Neural progenitor cell (in vitro differentiated cells): ENCODE measurements at regions not wholly inside any gene's neighbourhood (a gene's known extent, or its start where the extent isn't known, plus 50 kb on each side); places are given as distances from the start of the nearest gene placed in this dataset.

ENCODE experiments used
- DNase-seq: peaks from one replicate; pipeline ENCODE4 v3.0.0-alpha.2; 2016; ENCODE audit warnings: low spot score
- H2AFZ ChIP-seq: fragments of 200-600 bp; sonication (generic); replicated peaks from 2 replicates; pipeline ENCODE4 v1.6.1; 2016; ENCODE audit warnings: antibody characterized with exemption
- H3F3A ChIP-seq: fragments of 200-600 bp; sonication (generic); 2 replicates; pipeline ENCODE4 v1.6.1; 2016; ENCODE audit warnings: antibody characterized with exemption, low read depth
- H3K27ac ChIP-seq: fragments of 200-600 bp; sonication (generic); 2 replicates; pipeline ENCODE4 v1.5.1; 2016; ENCODE audit warnings: mild to moderate bottlenecking
- H3K27me3 ChIP-seq: fragments of 200-600 bp; sonication (generic); 2 replicates; pipeline ENCODE4 v1.6.1; 2016; ENCODE audit warnings: mild to moderate bottlenecking, moderate library complexity
- H3K36me3 ChIP-seq: fragments of 200-600 bp; sonication (generic); 2 replicates; pipeline ENCODE4 v1.5.1; 2016
- H3K4me1 ChIP-seq: fragments of 200-600 bp; sonication (generic); 2 replicates; pipeline ENCODE4 v1.6.1; 2016; ENCODE audit warnings: mixed run types
- H3K4me2 ChIP-seq: fragments of 200-600 bp; sonication (generic); 2 replicates; pipeline ENCODE4 v1.6.1; 2016
- H3K4me3 ChIP-seq: fragments of 200-600 bp; sonication (generic); 2 replicates; pipeline ENCODE4 v1.5.1; 2016
- H3K79me2 ChIP-seq: fragments of 200-600 bp; sonication (generic); 2 replicates; pipeline ENCODE4 v1.6.1; 2016; ENCODE audit warnings: low read depth
- H3K9ac ChIP-seq: fragments of 200-600 bp; sonication (generic); 2 replicates; pipeline ENCODE4 v1.6.1; 2016
- H3K9me3 ChIP-seq: fragments of 200-600 bp; sonication (generic); 2 replicates; pipeline ENCODE4 v1.5.1; 2016; ENCODE audit warnings: low read depth
- H4K20me1 ChIP-seq: fragments of 200-600 bp; sonication (generic); 2 replicates; pipeline ENCODE4 v1.6.1; 2016; ENCODE audit warnings: low read depth
- H3K27ac Mint-ChIP-seq: 3 replicates; pipeline ENCODE4 v1.8.0; 2021; ENCODE audit warnings: mixed read lengths
- H3K27me3 Mint-ChIP-seq: 2 replicates; pipeline ENCODE4 v1.8.0; 2022; ENCODE audit warnings: low read depth, mild to moderate bottlenecking, inconsistent platforms, moderate library complexity, mixed read lengths; ENCODE audit not compliant: insufficient read depth
- H3K36me3 Mint-ChIP-seq: 3 replicates; pipeline ENCODE4 v1.8.0; 2021; ENCODE audit warnings: mixed read lengths
- H3K4me1 Mint-ChIP-seq: 3 replicates; pipeline ENCODE4 v1.8.0; 2021; ENCODE audit warnings: mixed read lengths
- H3K4me3 Mint-ChIP-seq: 3 replicates; pipeline ENCODE4 v1.8.0; 2021; ENCODE audit warnings: mild to moderate bottlenecking, moderate library complexity, mixed read lengths
- H3K9me3 Mint-ChIP-seq: 3 replicates; pipeline ENCODE4 v1.8.0; 2020; ENCODE audit warnings: mixed read lengths
- CTCF ChIP-seq: fragments of 200-600 bp; sonication (generic); IDR thresholded peaks from 2 replicates; pipeline ENCODE4 v1.5.1; 2017; ENCODE audit warnings: antibody characterized with exemption, mild to moderate bottlenecking
- EZH2 ChIP-seq: fragments of 200-600 bp; sonication (generic); IDR thresholded peaks from 2 replicates; pipeline ENCODE4 v1.6.1; 2017; ENCODE audit warnings: antibody characterized with exemption, mild to moderate bottlenecking, moderate library complexity
- EZH2phosphoT487 ChIP-seq: fragments of 200-600 bp; sonication (generic); IDR thresholded peaks from 2 replicates; pipeline ENCODE4 v1.6.1; 2017; ENCODE audit warnings: antibody characterized with exemption

- Histone ChIP-seq H3F3A (no peaks in the 10 kb centered on the region), H3K36me3 (no peaks in the 10 kb centered on the region), H3K79me2 (no peaks in the 10 kb centered on the region), H3K27ac (no peak overlapping the region), H3K4me1 (no peaks in the 10 kb centered on the region), H3K27me3 (no peaks in the 10 kb centered on the region), H3K9ac (no peak overlapping the region), H3K9me3 (no peaks in the 10 kb centered on the region), H3K4me2 (no peak overlapping the region), H4K20me1 (no peaks in the 10 kb centered on the region), H2AFZ (no peak overlapping the region), H3K4me3 (no peak overlapping the region)
- H3K9me3 Mint-ChIP-seq: no peaks in the 10 kb centered on the region
- TF ChIP-seq CTCF: no peak
- no peak for TF ChIP-seq EZH2
- TF ChIP-seq EZH2phosphoT487: no peak
- H3K36me3 Mint-ChIP-seq: no peaks in the 10 kb centered on the region
- H3K27ac Mint-ChIP-seq: no peak overlapping the region
- DNase-seq: no peak
- H3K27me3 Mint-ChIP-seq: no peaks in the 10 kb centered on the region
- H3K4me3 Mint-ChIP-seq: no peak overlapping the region
- H3K4me1 Mint-ChIP-seq: no peaks in the 10 kb centered on the region
Measured at GRCh38 chr1:72438270-72438669, 155.9 kb upstream of the NEGR1 start.

- Histone ChIP-seq H3K9ac (no peak overlapping the region), H3K4me2 (no peak overlapping the region), H3F3A (no peaks in the 10 kb centered on the region), H3K9me3 (no peaks in the 10 kb centered on the region), H2AFZ (no peak overlapping the region), H3K27me3 (no peaks in the 10 kb centered on the region), H3K79me2 (no peaks in the 10 kb centered on the region), H3K36me3 (no peaks in the 10 kb centered on the region), H4K20me1 (no peaks in the 10 kb centered on the region), H3K4me3 (no peak overlapping the region), H3K27ac (no peak overlapping the region), H3K4me1 (no peaks in the 10 kb centered on the region)
- TF ChIP-seq EZH2: no peak
- no peak for TF ChIP-seq EZH2phosphoT487
- no peak for TF ChIP-seq CTCF
- Mint-ChIP-seq H3K36me3 (no peaks in the 10 kb centered on the region), H3K27me3 (no peaks in the 10 kb centered on the region), H3K4me3 (no peak overlapping the region), H3K4me1 (no peaks in the 10 kb centered on the region), H3K27ac (no peak overlapping the region), H3K9me3 (no peaks in the 10 kb centered on the region)
- no peak for DNase-seq
Measured at GRCh38 chr1:72435025-72435424, 152.7 kb upstream of the NEGR1 start.

- no peak for TF ChIP-seq CTCF
- no peak overlapping the region for H3K4me3 Mint-ChIP-seq
- H3K27ac ChIP-seq: no peak overlapping the region
- H3K4me3 ChIP-seq: no peak overlapping the region
- H3K36me3 Mint-ChIP-seq: no peaks in the 10 kb centered on the region
- no peaks in the 10 kb centered on the region for H4K20me1 ChIP-seq
- no peak overlapping the region for H2AFZ ChIP-seq
- H3K9me3 ChIP-seq: no peaks in the 10 kb centered on the region
- no peaks in the 10 kb centered on the region for H3K27me3 ChIP-seq
- no peaks in the 10 kb centered on the region for H3F3A ChIP-seq
- no peaks in the 10 kb centered on the region for H3K4me1 ChIP-seq
- no peak for DNase-seq
- no peak overlapping the region for H3K9ac ChIP-seq
- no peak overlapping the region for H3K4me2 ChIP-seq
- no peaks in the 10 kb centered on the region for H3K79me2 ChIP-seq
- H3K27me3 Mint-ChIP-seq: no peaks in the 10 kb centered on the region
- H3K9me3 Mint-ChIP-seq: peaks cover 2% of the 10 kb centered on the region
- H3K36me3 ChIP-seq: no peaks in the 10 kb centered on the region
- no peak overlapping the region for H3K27ac Mint-ChIP-seq
- H3K4me1 Mint-ChIP-seq: no peaks in the 10 kb centered on the region
Measured at GRCh38 chr1:72434070-72434469, 151.7 kb upstream of the NEGR1 start.

GRCh38 chr1:72433591-72433990, 151.3 kb upstream of the NEGR1 start:
- Histone ChIP-seq H3K4me2 (no peak overlapping the region), H3F3A (no peaks in the 10 kb centered on the region), H3K36me3 (no peaks in the 10 kb centered on the region), H3K4me3 (no peak overlapping the region), H3K27ac (no peak overlapping the region), H3K79me2 (no peaks in the 10 kb centered on the region), H3K27me3 (no peaks in the 10 kb centered on the region), H3K4me1 (no peaks in the 10 kb centered on the region), H3K9ac (no peak overlapping the region), H4K20me1 (no peaks in the 10 kb centered on the region), H2AFZ (no peak overlapping the region), H3K9me3 (no peaks in the 10 kb centered on the region)
- H3K4me1 Mint-ChIP-seq: no peaks in the 10 kb centered on the region
- H3K36me3 Mint-ChIP-seq: no peaks in the 10 kb centered on the region
- TF ChIP-seq CTCF (no peak), EZH2phosphoT487 (no peak), EZH2 (no peak)
- DNase-seq: no peak
- H3K4me3 Mint-ChIP-seq: no peak overlapping the region
- no peak overlapping the region for H3K27ac Mint-ChIP-seq
- H3K9me3 Mint-ChIP-seq: peaks cover 2% of the 10 kb centered on the region
- no peaks in the 10 kb centered on the region for H3K27me3 Mint-ChIP-seq
